H1 (cell line): ENCODE measurements at regions not wholly inside any gene's neighbourhood (a gene's known extent, or its start where the extent isn't known, plus 50 kb on each side); places are given as distances from the start of the nearest gene placed in this dataset.

Experiments used
- CTCF ChIA-PET: fragments of 300-600 bp; sonication (Branson Sonifier 250); formaldehyde crosslinking; loops from one replicate; lab custom pipeline; 2021; ENCODE audit not compliant: partially characterized antibody; lab: Charles Lee
- POLR2A ChIA-PET: fragments of 300-600 bp; sonication (Branson Sonifier 250); formaldehyde crosslinking; loops from one replicate; lab custom pipeline; 2021; ENCODE audit warnings: inconsistent platforms; ENCODE audit not compliant: partially characterized antibody; lab: Charles Lee
- DNase-seq, 2 experiments: peaks; one replicate each; pipeline versions ENCODE4 v3.0.0 to v3.0.0-alpha.2; 2010 to 2022; ENCODE audit warnings: low spot score in 2 of 2, low read depth in 1 of 2, mixed read lengths in 1 of 2
- FAIRE-seq: peaks from 2 replicates; lab custom pipeline; 2011; peaks lifted over from hg19 to GRCh38; lab: Jason Lieb, UNC
- H2AFZ ChIP-seq: 2 replicates; pipeline ENCODE4 v1.8.1; 2012; ENCODE audit warnings: low read length, inconsistent platforms
- H2AK5ac ChIP-seq: 2 replicates; pipeline ENCODE4 v1.6.1; 2013; ENCODE audit warnings: low read depth, low read length
- H2BK120ac ChIP-seq: replicated peaks from 2 replicates; pipeline ENCODE3; 2013; ENCODE audit warnings: low read depth, low read length, inconsistent platforms
- H2BK12ac ChIP-seq: 2 replicates; pipeline ENCODE4 v1.6.1; 2013; ENCODE audit warnings: low read depth, low read length
- H2BK15ac ChIP-seq: 2 replicates; pipeline ENCODE4 v1.6.1; 2013; ENCODE audit warnings: low read length
- H2BK20ac ChIP-seq: 2 replicates; pipeline ENCODE4 v1.6.1; 2013; ENCODE audit warnings: low read length
- H2BK5ac ChIP-seq: 2 replicates; pipeline ENCODE4 v1.6.1; 2013; ENCODE audit warnings: low read depth, low read length
- H3K14ac ChIP-seq: 2 replicates; pipeline ENCODE4 v1.6.1; 2013; ENCODE audit warnings: inconsistent platforms; ENCODE audit not compliant: insufficient read length
- H3K18ac ChIP-seq: 2 replicates; pipeline ENCODE4 v1.6.1; 2013; ENCODE audit warnings: low read length; ENCODE audit errors: extremely low read depth
- H3K23ac ChIP-seq: 2 replicates; pipeline ENCODE4 v1.6.1; 2013; ENCODE audit warnings: inconsistent platforms; ENCODE audit not compliant: insufficient read length
- H3K23me2 ChIP-seq: 2 replicates; pipeline ENCODE4 v1.6.1; 2013; ENCODE audit warnings: low read depth, low read length
- H3K27ac ChIP-seq: 2 replicates; pipeline ENCODE4 v1.6.1; 2011; ENCODE audit warnings: low read depth, low read length, inconsistent platforms
- H3K27me3 ChIP-seq, 4 experiments: replicated peaks in 1 of 4; 1 replicate in 1 of 4; 2 replicates in 3 of 4; pipeline versions ENCODE4 v1.6.1 to v1.8.1; 2011 to 2013; ENCODE audit warnings: low read length in 3 of 4, mild to moderate bottlenecking in 3 of 4, inconsistent platforms in 2 of 4, mixed read lengths in 2 of 4, moderate library complexity in 1 of 4; ENCODE audit not compliant: control insufficient read depth in 3 of 4, insufficient read depth in 3 of 4; ENCODE audit errors: extremely low read depth in 1 of 4
- H3K36me3 ChIP-seq, 4 experiments: 2 replicates each; pipeline versions ENCODE4 v1.6.1 to v1.8.1; 2011 to 2013; ENCODE audit warnings: mild to moderate bottlenecking in 4 of 4, low read length in 3 of 4, moderate library complexity in 2 of 4, control low read depth in 1 of 4, inconsistent platforms in 1 of 4; ENCODE audit not compliant: insufficient read depth in 4 of 4, control insufficient read depth in 2 of 4
- H3K4ac ChIP-seq: replicated peaks from 2 replicates; pipeline ENCODE3; 2013; ENCODE audit warnings: low read length, low read depth, mixed read lengths, inconsistent platforms; ENCODE audit not compliant: insufficient read length
- H3K4me1 ChIP-seq, 4 experiments: replicated peaks in 1 of 4; 1 replicate in 1 of 4; 2 replicates in 3 of 4; pipeline versions ENCODE4 v1.6.1 to v1.8.1; 2011 to 2013; ENCODE audit warnings: low read length in 3 of 4, inconsistent platforms in 2 of 4, mixed read lengths in 1 of 4; ENCODE audit not compliant: insufficient read depth in 4 of 4, control insufficient read depth in 3 of 4
- H3K4me2 ChIP-seq, 2 experiments: 2 replicates each; pipeline versions ENCODE4 v1.6.1 to v1.8.1; 2011 to 2013; ENCODE audit warnings: low read depth in 2 of 2, low read length in 2 of 2, control low read depth in 1 of 2, inconsistent platforms in 1 of 2, mild to moderate bottlenecking in 1 of 2; ENCODE audit not compliant: insufficient read depth in 1 of 2
- H3K4me3 ChIP-seq, 4 experiments: fragments of 200-600, 300-600 bp in 1 of 4; sonication (generic), shearing (Covaris generic), sonication (Bioruptor Twin) in 1 of 4; 2 replicates each; pipeline versions ENCODE4 v1.5.1 to v1.8.1; 2011 to 2016; ENCODE audit warnings: low read length in 4 of 4, low read depth in 3 of 4, control low read depth in 2 of 4, inconsistent platforms in 2 of 4, mild to moderate bottlenecking in 2 of 4, mixed read lengths in 1 of 4, moderate library complexity in 1 of 4; ENCODE audit not compliant: insufficient read depth in 2 of 4; ENCODE audit errors: extremely low read depth in 1 of 4
- H3K56ac ChIP-seq: replicated peaks from 2 replicates; pipeline ENCODE3; 2013; ENCODE audit warnings: low read depth, mild to moderate bottlenecking, mixed read lengths, low read length, inconsistent platforms; ENCODE audit not compliant: insufficient read length
- H3K79me1 ChIP-seq: 2 replicates; pipeline ENCODE4 v1.6.1; 2013; ENCODE audit warnings: low read depth, low read length, control low read depth
- H3K79me2 ChIP-seq, 2 experiments: 2 replicates each; pipeline versions ENCODE4 v1.6.1 to v1.8.1; 2012 to 2013; ENCODE audit warnings: low read length in 2 of 2, mild to moderate bottlenecking in 2 of 2, inconsistent platforms in 1 of 2; ENCODE audit not compliant: insufficient read depth in 2 of 2, control insufficient read depth in 1 of 2
- H3K9ac ChIP-seq, 4 experiments: replicated peaks in 1 of 4; 1 replicate in 1 of 4; 2 replicates in 3 of 4; pipeline versions ENCODE4 v1.6.1 to v1.8.1; 2011 to 2013; ENCODE audit warnings: low read depth in 3 of 4, low read length in 3 of 4, control low read depth in 2 of 4, mild to moderate bottlenecking in 2 of 4, moderate library complexity in 2 of 4, inconsistent platforms in 1 of 4; ENCODE audit errors: extremely low read depth in 1 of 4
- H3K9me3 ChIP-seq, 2 experiments: 2 replicates each; pipeline versions ENCODE4 v1.6.1 to v1.8.1; 2012 to 2013; ENCODE audit warnings: mild to moderate bottlenecking in 2 of 2, moderate library complexity in 2 of 2, control low read depth in 1 of 2, inconsistent platforms in 1 of 2, low read depth in 1 of 2, low read length in 1 of 2, mixed read lengths in 1 of 2; ENCODE audit not compliant: insufficient read depth in 2 of 2
- H4K20me1 ChIP-seq, 2 experiments: replicated peaks in 1 of 2; 2 replicates each; pipeline versions ENCODE3 to v1.8.1; 2011 to 2013; ENCODE audit warnings: inconsistent platforms in 2 of 2, low read length in 2 of 2, mild to moderate bottlenecking in 1 of 2; ENCODE audit not compliant: insufficient read depth in 2 of 2, control insufficient read depth in 1 of 2
- H4K5ac ChIP-seq: 2 replicates; pipeline ENCODE4 v1.6.1; 2013; ENCODE audit warnings: low read length, low read depth, mixed read lengths, inconsistent platforms; ENCODE audit not compliant: insufficient read length
- H4K8ac ChIP-seq: 2 replicates; pipeline ENCODE4 v1.8.0; 2013; ENCODE audit warnings: mild to moderate bottlenecking, moderate library complexity, low read length, inconsistent platforms; ENCODE audit not compliant: insufficient read depth; ENCODE audit errors: extremely low read depth
- H4K91ac ChIP-seq: replicated peaks from 2 replicates; pipeline ENCODE3; 2013; ENCODE audit warnings: low read length, mixed read lengths, inconsistent platforms; ENCODE audit not compliant: insufficient read length
- BRCA1 ChIP-seq: IDR thresholded peaks from 2 replicates; pipeline ENCODE4 v1.6.1; 2012; ENCODE audit warnings: low read depth, low read length, improper control_type of control experiment
- HDAC6 ChIP-seq: IDR thresholded peaks from one replicate; pipeline ENCODE4 v1.7.1; 2012; ENCODE audit warnings: low read depth, mild to moderate bottlenecking, inconsistent platforms, low read length, moderate library complexity
- PHF8 ChIP-seq: fragments of 200-600 bp; sonication (generic); conservative IDR thresholded peaks from 2 replicates; pipeline ENCODE4 v1.7.1; 2012; ENCODE audit warnings: low read depth, mild to moderate bottlenecking, inconsistent platforms, low read length, moderate library complexity
- TAF7 ChIP-seq: optimal IDR thresholded peaks from 2 replicates; pipeline ENCODE3; 2011; ENCODE audit warnings: low read depth, mild to moderate bottlenecking, inconsistent platforms, low read length, moderate library complexity, borderline replicate concordance
- WGBS, 2 experiments: shearing (Covaris generic) in 1 of 2; methylation state at CpG; one replicate each; pipeline versions ENCODE4 v1.1.6 to v1.1.7; 2013 to 2015; ENCODE audit warnings: low lambda C conversion rate in 2 of 2, mixed read lengths in 2 of 2, inconsistent platforms in 1 of 2, low coverage in 1 of 2, missing lambda C conversion rate in 1 of 2; ENCODE audit not compliant: insufficient replicate concordance in 2 of 2, insufficient coverage in 1 of 2, insufficient read length in 1 of 2; ENCODE audit errors: extremely low coverage in 1 of 2, missing lambda C conversion rate in 1 of 2; 5-methylcytosine and 5-hydroxymethylcytosine counted together
- TF ChIP-seq, protein P1 (sequence below): IDR thresholded peaks from 2 replicates; pipeline ENCODE4 v1.6.1; 2012; ENCODE audit warnings: low read length, inconsistent platforms
- TF ChIP-seq, protein P2 (sequence below): IDR thresholded peaks from 2 replicates; pipeline ENCODE4 v1.6.1; 2011; ENCODE audit warnings: low read depth, mild to moderate bottlenecking, low read length; ENCODE audit not compliant: insufficient read depth

DNA sequence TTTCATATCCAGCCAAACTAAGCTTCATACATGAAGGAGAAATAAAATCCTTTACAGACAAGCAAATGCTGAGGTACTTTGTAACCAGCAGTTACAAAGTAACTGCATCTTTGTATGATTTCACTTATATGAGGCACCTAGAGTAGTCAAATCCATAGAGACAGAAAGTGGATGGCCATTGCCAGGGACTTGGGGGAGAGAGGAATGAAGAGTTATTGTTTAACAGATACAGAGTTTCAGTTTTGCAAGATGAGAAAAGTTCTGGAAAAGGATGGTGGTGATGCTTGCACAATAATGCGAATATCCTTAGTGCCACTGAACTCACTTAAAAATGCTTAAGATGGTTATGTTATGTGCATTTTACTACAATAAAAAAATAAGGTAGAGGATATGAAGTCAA lies 58.4 kb upstream of the VCX start:
- Histone ChIP-seq H3K4me1 (no peaks in the 10 kb centered on the region), H4K8ac (no peak overlapping the region), H3K18ac (no peak overlapping the region), H2BK12ac (no peak overlapping the region), H3K79me2 (no peaks in the 10 kb centered on the region)
- TF ChIP-seq PHF8 (no peak), TAF7 (no peak), HDAC6 (no peak), BRCA1 (no peak)
- TF ChIP-seq, protein P1, sequence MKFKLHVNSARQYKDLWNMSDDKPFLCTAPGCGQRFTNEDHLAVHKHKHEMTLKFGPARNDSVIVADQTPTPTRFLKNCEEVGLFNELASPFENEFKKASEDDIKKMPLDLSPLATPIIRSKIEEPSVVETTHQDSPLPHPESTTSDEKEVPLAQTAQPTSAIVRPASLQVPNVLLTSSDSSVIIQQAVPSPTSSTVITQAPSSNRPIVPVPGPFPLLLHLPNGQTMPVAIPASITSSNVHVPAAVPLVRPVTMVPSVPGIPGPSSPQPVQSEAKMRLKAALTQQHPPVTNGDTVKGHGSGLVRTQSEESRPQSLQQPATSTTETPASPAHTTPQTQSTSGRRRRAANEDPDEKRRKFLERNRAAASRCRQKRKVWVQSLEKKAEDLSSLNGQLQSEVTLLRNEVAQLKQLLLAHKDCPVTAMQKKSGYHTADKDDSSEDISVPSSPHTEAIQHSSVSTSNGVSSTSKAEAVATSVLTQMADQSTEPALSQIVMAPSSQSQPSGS: no peak
- TF ChIP-seq, protein P2, sequence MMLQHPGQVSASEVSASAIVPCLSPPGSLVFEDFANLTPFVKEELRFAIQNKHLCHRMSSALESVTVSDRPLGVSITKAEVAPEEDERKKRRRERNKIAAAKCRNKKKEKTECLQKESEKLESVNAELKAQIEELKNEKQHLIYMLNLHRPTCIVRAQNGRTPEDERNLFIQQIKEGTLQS: no peak
- TF ChIP-seq, all 59 proteins: peak for 0
- Histone ChIP-seq H4K20me1 (no peaks in the 10 kb centered on the region), H2BK120ac (no peak overlapping the region), H2AK5ac (no peak overlapping the region), H3K9me3 (no peaks in the 10 kb centered on the region), H3K79me1 (no peaks in the 10 kb centered on the region), H4K91ac (no peak overlapping the region), H3K36me3 (no peaks in the 10 kb centered on the region), H3K27ac (no peak overlapping the region), H3K9ac (no peak overlapping the region), H3K27me3 (no peaks in the 10 kb centered on the region), H3K4ac (no peak overlapping the region), H3K4me3 (no peak overlapping the region), H2BK20ac (no peak overlapping the region), H3K23me2 (no peaks in the 10 kb centered on the region), H3K23ac (no peak overlapping the region), H2BK15ac (no peak overlapping the region), H3K56ac (no peak overlapping the region), H4K5ac (no peak overlapping the region), H2BK5ac (no peak overlapping the region), H2AFZ (no peak overlapping the region), H3K14ac (no peak overlapping the region), H3K4me2 (no peak overlapping the region)
- WGBS, 2 experiments: 84% methylated on average over 1 of the region's 1 CpG; no CpG with 5 or more reads in 1 of the 2 experiments
- ChIA-PET CTCF (no interaction called here), POLR2A (no interaction called here)
- no peak for FAIRE-seq
- no peak for DNase-seq
